H9 (cell line): ENCODE measurements at regions not wholly inside any gene's neighbourhood (a gene's known extent, or its start where the extent isn't known, plus 50 kb on each side); places are given as distances from the start of the nearest gene placed in this dataset.

Experiments
- DNase-seq: peaks from one replicate; pipeline ENCODE4 v3.0.0-alpha.2; 2017
- H2AFZ ChIP-seq: one replicate; pipeline ENCODE4 v1.6.1; 2013; ENCODE audit warnings: mild to moderate bottlenecking, low read length, control low read depth, moderate library complexity
- H2AK5ac ChIP-seq: 2 replicates; pipeline ENCODE4 v1.6.1; 2013; ENCODE audit warnings: low read length, control low read depth, mixed read lengths; ENCODE audit not compliant: insufficient read length
- H2BK120ac ChIP-seq: one replicate; pipeline ENCODE4 v1.6.1; 2013; ENCODE audit warnings: low read depth, mild to moderate bottlenecking, low read length, control low read depth, inconsistent platforms; ENCODE audit not compliant: poor library complexity, severe bottlenecking
- H2BK12ac ChIP-seq: 2 replicates; pipeline ENCODE4 v1.6.1; 2013; ENCODE audit warnings: low read length, control low read depth, mixed read lengths, low read depth; ENCODE audit not compliant: insufficient read length
- H2BK15ac ChIP-seq: 2 replicates; pipeline ENCODE4 v1.6.1; 2013; ENCODE audit warnings: low read depth, low read length, control low read depth
- H2BK20ac ChIP-seq: one replicate; pipeline ENCODE4 v1.6.1; 2013; ENCODE audit warnings: low read depth, mild to moderate bottlenecking, low read length, control low read depth, inconsistent platforms; ENCODE audit not compliant: poor library complexity, severe bottlenecking
- H2BK5ac ChIP-seq: 2 replicates; pipeline ENCODE4 v1.6.1; 2013; ENCODE audit warnings: low read length, control low read depth, mixed read lengths; ENCODE audit not compliant: insufficient read length
- H3K14ac ChIP-seq: 2 replicates; pipeline ENCODE4 v1.6.1; 2013; ENCODE audit warnings: low read length, control low read depth; ENCODE audit not compliant: insufficient read depth
- H3K18ac ChIP-seq: 2 replicates; pipeline ENCODE4 v1.6.1; 2013; ENCODE audit warnings: low read depth, mild to moderate bottlenecking, mixed read lengths, low read length, control low read depth; ENCODE audit not compliant: insufficient read length
- H3K23ac ChIP-seq: 2 replicates; pipeline ENCODE4 v1.6.1; 2013; ENCODE audit warnings: low read length, control low read depth, mixed read lengths, low read depth; ENCODE audit not compliant: insufficient read length
- H3K23me2 ChIP-seq: 2 replicates; pipeline ENCODE4 v1.6.1; 2013; ENCODE audit warnings: low read depth, mild to moderate bottlenecking, mixed read lengths, low read length, control low read depth; ENCODE audit not compliant: insufficient read length, poor library complexity, severe bottlenecking
- H3K27ac ChIP-seq: 2 replicates; pipeline ENCODE4 v1.5.1; 2013; ENCODE audit warnings: low read length, control low read depth, mixed read lengths, low read depth; ENCODE audit not compliant: insufficient read length
- H3K27me3 ChIP-seq: 2 replicates; pipeline ENCODE4 v1.6.1; 2013; ENCODE audit warnings: low read length, control low read depth, inconsistent platforms; ENCODE audit not compliant: insufficient read depth
- H3K4ac ChIP-seq: 2 replicates; pipeline ENCODE4 v1.6.1; 2013; ENCODE audit warnings: low read depth, mild to moderate bottlenecking, control low read depth, inconsistent platforms, low read length, moderate library complexity
- H3K4me1 ChIP-seq: 2 replicates; pipeline ENCODE4 v1.6.1; 2013; ENCODE audit warnings: low read length, control low read depth, inconsistent platforms; ENCODE audit not compliant: insufficient read depth
- H3K4me2 ChIP-seq: 2 replicates; pipeline ENCODE4 v1.6.1; 2013; ENCODE audit warnings: low read length, control low read depth, mixed read lengths; ENCODE audit not compliant: insufficient read length, insufficient read depth
- H3K56ac ChIP-seq: 2 replicates; pipeline ENCODE4 v1.6.1; 2013; ENCODE audit warnings: low read depth, mild to moderate bottlenecking, mixed read lengths, low read length, control low read depth; ENCODE audit not compliant: insufficient read length
- H3K79me1 ChIP-seq: 2 replicates; pipeline ENCODE4 v1.6.1; 2013; ENCODE audit warnings: low read depth, mild to moderate bottlenecking, moderate library complexity, low read length, control low read depth, inconsistent platforms; ENCODE audit not compliant: insufficient read depth, poor library complexity, severe bottlenecking
- H3K79me2 ChIP-seq: 2 replicates; pipeline ENCODE4 v1.6.1; 2013; ENCODE audit warnings: low read length, control low read depth, inconsistent platforms; ENCODE audit not compliant: insufficient read depth
- H3K9ac ChIP-seq: 2 replicates; pipeline ENCODE4 v1.6.1; 2013; ENCODE audit warnings: low read length, control low read depth, mixed read lengths; ENCODE audit not compliant: insufficient read length; ENCODE audit errors: extremely low read depth
- H3K9me3 ChIP-seq: one replicate; pipeline ENCODE4 v1.6.1; 2013; ENCODE audit warnings: low read depth, low read length, inconsistent platforms; ENCODE audit not compliant: control insufficient read depth
- H3T11ph ChIP-seq: one replicate; pipeline ENCODE4 v1.6.1; 2013; ENCODE audit warnings: mild to moderate bottlenecking, low read length, control low read depth, inconsistent platforms
- H4K20me1 ChIP-seq: one replicate; pipeline ENCODE4 v1.6.1; 2013; ENCODE audit not compliant: control insufficient read depth, insufficient read length, insufficient read depth
- H4K5ac ChIP-seq: 2 replicates; pipeline ENCODE4 v1.6.1; 2013; ENCODE audit warnings: low read depth, mild to moderate bottlenecking, mixed read lengths, low read length, control low read depth; ENCODE audit not compliant: insufficient read length
- H4K8ac ChIP-seq: replicated peaks from 2 replicates; pipeline ENCODE4 v1.6.1; 2013; ENCODE audit warnings: low read length, control low read depth, mixed read lengths, low read depth; ENCODE audit not compliant: insufficient read length
- H4K91ac ChIP-seq: 2 replicates; pipeline ENCODE4 v1.6.1; 2013; ENCODE audit warnings: low read depth, mild to moderate bottlenecking, moderate library complexity, mixed read lengths, low read length, control low read depth; ENCODE audit not compliant: insufficient read length
- H3K27ac Mint-ChIP-seq, 3 experiments: 2 replicates in 2 of 3; 3 replicates in 1 of 3; pipeline ENCODE4 v1.8.0; 2020 to 2021; ENCODE audit warnings: mixed read lengths in 3 of 3, mild to moderate bottlenecking in 1 of 3, moderate library complexity in 1 of 3
- H3K27me3 Mint-ChIP-seq: 2 replicates; pipeline ENCODE4 v1.8.0; 2021; ENCODE audit warnings: low read depth, mild to moderate bottlenecking, moderate library complexity, mixed read lengths
- H3K36me3 Mint-ChIP-seq, 3 experiments: 2 replicates in 2 of 3; 3 replicates in 1 of 3; pipeline ENCODE4 v1.8.0; 2020 to 2021; ENCODE audit warnings: low read depth in 3 of 3, mixed read lengths in 3 of 3; ENCODE audit not compliant: insufficient read depth in 1 of 3
- H3K4me1 Mint-ChIP-seq, 2 experiments: 2 replicates each; pipeline ENCODE4 v1.8.0; 2020; ENCODE audit warnings: mixed read lengths in 2 of 2
- H3K4me3 Mint-ChIP-seq, 2 experiments: 2 replicates in 1 of 2; 3 replicates in 1 of 2; pipeline ENCODE4 v1.8.0; 2020 to 2021; ENCODE audit warnings: mild to moderate bottlenecking in 2 of 2, mixed read lengths in 2 of 2, moderate library complexity in 1 of 2
- H3K9me3 Mint-ChIP-seq, 2 experiments: 2 replicates in 1 of 2; 3 replicates in 1 of 2; pipeline ENCODE4 v1.8.0; 2020; ENCODE audit warnings: mild to moderate bottlenecking in 2 of 2, mixed read lengths in 2 of 2, moderate library complexity in 1 of 2
- CTCF ChIP-seq: fragments of 200-600 bp; sonication (generic); conservative IDR thresholded peaks from 3 replicates; pipeline ENCODE4 v1.8.0; 2021; ENCODE audit warnings: antibody characterized with exemption, mild to moderate bottlenecking
- WGBS: extraction: QIAGEN DNeasy Blood & Tissue Kit; methylation state at CpG from one replicate; pipeline ENCODE4 v1.1.7; 2013; ENCODE audit warnings: missing lambda C conversion rate, low lambda C conversion rate, mixed read lengths; ENCODE audit not compliant: insufficient read length; ENCODE audit errors: extremely low coverage; 5-methylcytosine and 5-hydroxymethylcytosine counted together

DNA sequence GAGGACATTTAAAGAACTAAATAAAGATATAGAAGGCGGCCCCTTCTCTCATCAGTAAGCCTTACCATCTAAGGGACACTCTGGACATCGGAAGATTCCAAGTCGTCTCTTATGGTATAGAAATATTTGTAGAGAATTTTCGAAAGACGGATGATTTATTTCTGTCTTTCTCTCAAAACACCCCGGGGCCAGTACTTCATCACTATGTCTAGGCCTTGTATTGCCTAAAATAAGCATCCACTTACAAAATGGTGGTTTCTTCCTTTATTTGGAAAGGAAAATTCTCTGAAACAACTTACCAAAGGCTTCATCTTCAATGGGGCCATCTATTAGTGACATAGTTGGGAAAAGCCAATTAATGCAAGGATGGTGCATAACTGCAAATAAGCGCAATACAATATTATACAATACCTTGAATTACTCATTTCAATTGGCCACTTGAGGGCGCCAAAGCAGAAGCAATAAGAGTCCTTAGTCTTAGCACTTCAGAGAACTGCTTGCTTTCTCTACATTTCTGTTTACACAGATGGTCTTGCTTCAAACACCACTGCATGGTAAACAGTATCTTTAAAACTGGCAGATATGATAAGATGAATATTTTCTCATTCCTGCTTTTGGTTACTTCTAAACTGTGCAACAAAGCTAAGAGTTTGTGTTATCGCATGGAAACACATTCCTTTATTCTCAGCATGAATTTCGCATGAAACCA lies 113.2 kb downstream of the VIP start:
- Histone ChIP-seq H2BK20ac (no peak overlapping the region), H3K23ac (no peak overlapping the region), H3K4me2 (no peak overlapping the region), H3K79me1 (no peaks in the 10 kb centered on the region), H3K56ac (no peak overlapping the region), H2AFZ (no peak overlapping the region), H4K20me1 (no peaks in the 10 kb centered on the region), H2BK5ac (no peak overlapping the region), H3K27me3 (no peaks in the 10 kb centered on the region), H4K91ac (no peak overlapping the region), H3K79me2 (no peaks in the 10 kb centered on the region), H3K4ac (no peak overlapping the region), H3K9ac (no peak overlapping the region), H4K5ac (no peak overlapping the region), H2AK5ac (no peak overlapping the region), H3T11ph (no peak overlapping the region), H2BK12ac (no peak overlapping the region), H3K23me2 (no peaks in the 10 kb centered on the region), H3K9me3 (no peaks in the 10 kb centered on the region), H3K27ac (no peak overlapping the region), H2BK15ac (no peak overlapping the region), H4K8ac (no peak overlapping the region), H3K18ac (no peak overlapping the region), H3K4me1 (no peaks in the 10 kb centered on the region), H3K14ac (no peak overlapping the region), H2BK120ac (no peak overlapping the region)
- Mint-ChIP-seq H3K27me3 (peaks cover 2% of the 10 kb centered on the region; the same call in 1 of the 2 replicates), H3K27ac (no peak overlapping the region), H3K9me3 (no peaks in the 10 kb centered on the region), H3K4me3 (no peak overlapping the region), H3K4me1 (no peaks in the 10 kb centered on the region), H3K36me3 (no peaks in the 10 kb centered on the region)
- peak; percentile 31 for DNase-seq
- no CpG with 5 or more reads among the region's 10 CpGs for WGBS
- TF ChIP-seq CTCF = peak; percentile 86
